GM12878 (cell line): ENCODE measurements at regions not wholly inside any gene's neighbourhood (a gene's known extent, or its start where the extent isn't known, plus 50 kb on each side); places are given as distances from the start of the nearest gene placed in this dataset.

Experiments used
- ATAC-seq: fragments of 200-7000 bp; cut with Tn5 transposase; 3 replicates; pipeline ENCODE4 v1.9.1; 2020; ENCODE audit warnings: mild to moderate bottlenecking, moderate library complexity
- BruUV-seq: library from RNA; stranded (reverse); fragments of 400-500 nt; replicated peaks from 2 replicates; lab custom pipeline; 2021; lab: Mats Ljungman, UMichigan
- CTCF ChIA-PET: fragments of 300-600 bp; sonication (Branson Sonifier 250); formaldehyde crosslinking; extraction: SDS; loops from one replicate; lab custom pipeline; 2021; ENCODE audit warnings: inconsistent platforms; lab: Yijun Ruan, JAX
- POLR2A ChIA-PET: fragments of 350-600 bp; formaldehyde crosslinking; extraction: SDS; loops from one replicate; lab custom pipeline; 2021; ENCODE audit warnings: inconsistent platforms; lab: Charles Lee
- RAD21 ChIA-PET: fragments of 300-600 bp; sonication (Branson Sonifier 250); formaldehyde crosslinking; loops from one replicate; lab custom pipeline; 2023; ENCODE audit warnings: antibody characterized with exemption; ENCODE audit not compliant: unreplicated experiment; lab: Charles Lee
- SMC1A ChIA-PET: fragments of 300-600 bp; sonication (Branson Sonifier 250); formaldehyde crosslinking; loops from one replicate; lab custom pipeline; 2023; ENCODE audit not compliant: unreplicated experiment, uncharacterized antibody; lab: Charles Lee
- DNase-seq: peaks from one replicate; pipeline ENCODE4 v3.0.0-alpha.2; 2011; ENCODE audit warnings: low read depth, low spot score
- FAIRE-seq: peaks from 3 replicates; lab custom pipeline; 2011; peaks lifted over from hg19 to GRCh38; lab: Jason Lieb, UNC
- H2AFZ ChIP-seq: 2 replicates; pipeline ENCODE4 v1.6.0; 2011; ENCODE audit warnings: low read depth, low read length, control low read depth; ENCODE audit not compliant: control insufficient read depth
- H3K27ac ChIP-seq: 2 replicates; pipeline ENCODE4 v1.5.1; 2011; ENCODE audit warnings: control low read depth; ENCODE audit not compliant: control insufficient read depth, insufficient read depth
- H3K27me3 ChIP-seq, 2 experiments: replicated peaks in 1 of 2; 2 replicates each; pipeline versions ENCODE4 v1.6.0 to v1.6.1; 2011; ENCODE audit warnings: low read length in 1 of 2; ENCODE audit not compliant: control insufficient read depth in 2 of 2, insufficient read depth in 2 of 2
- H3K36me3 ChIP-seq, 2 experiments: 2 replicates each; pipeline ENCODE4 v1.5.1; 2011; ENCODE audit warnings: low read length in 1 of 2; ENCODE audit not compliant: control insufficient read depth in 2 of 2, insufficient read depth in 2 of 2
- H3K4me1 ChIP-seq: 2 replicates; pipeline ENCODE4 v1.6.1; 2011; ENCODE audit warnings: mild to moderate bottlenecking, low read length, moderate library complexity, mixed read lengths; ENCODE audit not compliant: control insufficient read depth, insufficient read depth
- H3K4me2 ChIP-seq: 2 replicates; pipeline ENCODE4 v1.6.0; 2011; ENCODE audit warnings: control low read depth; ENCODE audit not compliant: control insufficient read depth, insufficient read depth
- H3K4me3 ChIP-seq: fragments of 200-600 bp; sonication (generic); 2 replicates; pipeline ENCODE4 v1.5.1; 2016
- H3K79me2 ChIP-seq: 2 replicates; pipeline ENCODE4 v1.6.0; 2011; ENCODE audit warnings: low read length; ENCODE audit not compliant: control insufficient read depth, insufficient read depth
- H3K9ac ChIP-seq: 2 replicates; pipeline ENCODE4 v1.8.0; 2011; ENCODE audit warnings: low read length, control low read depth, mixed read lengths; ENCODE audit not compliant: control insufficient read depth, insufficient read depth
- H3K9me3 ChIP-seq: replicated peaks from 3 replicates; pipeline ENCODE4 v1.5.1; 2011; ENCODE audit warnings: mild to moderate bottlenecking, low read length; ENCODE audit not compliant: control insufficient read depth, insufficient read depth
- H4K20me1 ChIP-seq: 2 replicates; pipeline ENCODE4 v1.6.0; 2011; ENCODE audit not compliant: control insufficient read depth, insufficient read depth
- BACH1 ChIP-seq: fragments of 450-650 bp; IDR thresholded peaks from 2 replicates; pipeline ENCODE4 v1.6.1; 2017; ENCODE audit warnings: mild to moderate bottlenecking, borderline replicate concordance
- BCL3 ChIP-seq: IDR thresholded peaks from 2 replicates; pipeline ENCODE4 v1.6.1; 2011; ENCODE audit warnings: borderline replicate concordance, low read depth, mild to moderate bottlenecking, moderate library complexity, low read length; ENCODE audit not compliant: insufficient read depth, poor library complexity, severe bottlenecking
- CBX3 ChIP-seq: fragments of 200-600 bp; sonication (generic); IDR thresholded peaks from 2 replicates; pipeline ENCODE4 v1.6.1; 2016; ENCODE audit warnings: low read depth, borderline replicate concordance
- DPF2 ChIP-seq: fragments of 450-650 bp; IDR thresholded peaks from 2 replicates; pipeline ENCODE4 v1.6.1; 2017; ENCODE audit warnings: mild to moderate bottlenecking
- EP300 ChIP-seq, 2 experiments: fragments of 150-350 bp in 1 of 2; IDR thresholded peaks; 2 replicates each; pipeline ENCODE4 v1.6.1; 2011 to 2012; ENCODE audit warnings: low read depth in 2 of 2, low read length in 2 of 2, borderline replicate concordance in 1 of 2, improper control_type of control experiment in 1 of 2, inconsistent platforms in 1 of 2; ENCODE audit not compliant: control insufficient read depth in 1 of 2
- GABPA ChIP-seq: IDR thresholded peaks from 2 replicates; pipeline ENCODE4 v1.6.1; 2014; ENCODE audit warnings: antibody characterized with exemption, low read depth, mild to moderate bottlenecking, inconsistent platforms
- LARP7 ChIP-seq: fragments of 450-650 bp; IDR thresholded peaks from 2 replicates; pipeline ENCODE4 v1.6.1; 2017; ENCODE audit warnings: mild to moderate bottlenecking
- MTA2 ChIP-seq: fragments of 450-650 bp; IDR thresholded peaks from 2 replicates; pipeline ENCODE4 v1.6.1; 2016; ENCODE audit warnings: low read depth, mild to moderate bottlenecking, moderate library complexity
- NKRF ChIP-seq: fragments of 450-650 bp; conservative IDR thresholded peaks from 2 replicates; pipeline ENCODE4 v1.6.1; 2017; ENCODE audit warnings: mild to moderate bottlenecking, moderate library complexity
- PAX5 ChIP-seq: IDR thresholded peaks from 2 replicates; pipeline ENCODE4 v1.6.1; 2011; ENCODE audit warnings: low read depth, low read length, borderline replicate concordance
- RUNX3 ChIP-seq: IDR thresholded peaks from 2 replicates; pipeline ENCODE4 v1.6.1; 2012; ENCODE audit warnings: low read length, inconsistent platforms
- ZBTB40 ChIP-seq: fragments of 450-650 bp; IDR thresholded peaks from 2 replicates; pipeline ENCODE4 v1.6.1; 2016; ENCODE audit warnings: mild to moderate bottlenecking, moderate library complexity, borderline replicate concordance
- WGBS: methylation state at CpG from one replicate; pipeline ENCODE4 v1.1.6; 2016; ENCODE audit warnings: low lambda C conversion rate; ENCODE audit not compliant: insufficient replicate concordance, insufficient coverage; ENCODE audit errors: missing lambda C conversion rate; 5-methylcytosine and 5-hydroxymethylcytosine counted together
- in situ Hi-C: fragments of 300-500 bp; cut with MboI; formaldehyde crosslinking; loops from 9 replicates; pipeline ENCODE4 v1.14.3; 2018; ENCODE audit warnings: mixed read lengths
- intact Hi-C: fragments of 100-400 bp; cut with micrococcal nuclease; formaldehyde crosslinking; loops from one replicate; pipeline ENCODE4 v1.14.2; 2022; ENCODE audit not compliant: unreplicated experiment

- no peak for DNase-seq
- ATAC-seq = no peak
- H3K9me3 ChIP-seq = peaks cover 6% of the 10 kb centered on the region
- TF ChIP-seq LARP7 (no peak), RUNX3 (no peak), BACH1 (no peak), GABPA (no peak), NKRF (no peak), PAX5 (no peak), CBX3 (no peak), DPF2 (no peak), EP300 (IDR thresholded peaks at IDR 0.05; ENCODE audit: borderline replicate concordance in 1 of 2, control insufficient read depth in 1 of 2, low read depth in 2 of 2, low read length in 2 of 2) (no peak), MTA2 (no peak), ZBTB40 (no peak), BCL3 (no peak)
- H3K9ac ChIP-seq = no peak overlapping the region
- ChIA-PET POLR2A (no interaction called here), CTCF (interaction anchor here (0.6 kb wide), 1 partner anchor 1684 kb away, joined by 5 read pairs; no protein-coding TSS in a partner anchor), RAD21 (no interaction called here), SMC1A (no interaction called here)
- FAIRE-seq = no peak
- H4K20me1 ChIP-seq = no peaks in the 10 kb centered on the region
- H3K36me3 ChIP-seq = no peaks in the 10 kb centered on the region
- intact Hi-C loops (no loop called here), in situ Hi-C loops (no loop called here)
- H3K4me2 ChIP-seq = no peak overlapping the region
- no peak overlapping the region for H3K27ac ChIP-seq
- H3K27me3 ChIP-seq = no peaks in the 10 kb centered on the region
- BruUV-seq = no TSS peak
- H2AFZ ChIP-seq = no peak overlapping the region
- H3K4me1 ChIP-seq = no peaks in the 10 kb centered on the region
- no peaks in the 10 kb centered on the region for H3K79me2 ChIP-seq
- WGBS = 27% methylated on average over 3 of the region's 3 CpGs
- H3K4me3 ChIP-seq = no peak overlapping the region
These were observed 174.2 kb upstream of the ECI2 start for GRCh38 chr6:4309540-4309939.
